WERI-Rb-1 (cell line): ENCODE measurements at regions not wholly inside any gene's neighbourhood (a gene's known extent, or its start where the extent isn't known, plus 50 kb on each side); places are given as distances from the start of the nearest gene placed in this dataset.
"Not testable (repeated sequence)": the region's sequence is repeated elsewhere in the genome, so short reads cannot be mapped to it uniquely, and the experiment has no call there.

Source experiments
- DNase-seq: peaks from one replicate; pipeline ENCODE4 v3.0.0-alpha.2; 2020
- H3K27ac ChIP-seq: fragments of 250-450 bp; sonication (Bioruptor Pico); 2 replicates; pipeline ENCODE4 v1.5.1; 2020; ENCODE audit warnings: mild to moderate bottlenecking, moderate library complexity
- H3K27me3 ChIP-seq: fragments of 250-450 bp; sonication (Bioruptor Pico); 2 replicates; pipeline ENCODE4 v1.5.1; 2021; ENCODE audit warnings: mild to moderate bottlenecking, low read depth, moderate library complexity; ENCODE audit not compliant: insufficient read depth, severe bottlenecking
- H3K36me3 ChIP-seq: fragments of 250-450 bp; sonication (Bioruptor Pico); 2 replicates; pipeline ENCODE4 v1.5.1; 2020; ENCODE audit warnings: mild to moderate bottlenecking, moderate library complexity
- H3K4me3 ChIP-seq: 2 replicates; pipeline ENCODE4 v1.5.1; 2011; ENCODE audit warnings: low read depth, mild to moderate bottlenecking, control low read depth, low read length
- H3K9me3 ChIP-seq: fragments of 250-450 bp; sonication (Bioruptor Pico); 2 replicates; pipeline ENCODE4 v1.5.1; 2021; ENCODE audit warnings: mild to moderate bottlenecking, moderate library complexity; ENCODE audit not compliant: severe bottlenecking
- CTCF ChIP-seq: IDR thresholded peaks from 2 replicates; pipeline ENCODE4 v1.5.1; 2011; ENCODE audit warnings: low read depth, mild to moderate bottlenecking, control low read depth, inconsistent platforms, low read length

- H3K9me3 ChIP-seq: peaks cover 4% of the 10 kb centered on the region
- H3K36me3 ChIP-seq: no peaks in the 10 kb centered on the region
- no peak for TF ChIP-seq CTCF
- peaks cover 4% of the 10 kb centered on the region for H3K27me3 ChIP-seq
- no peak overlapping the region for H3K4me3 ChIP-seq
- no peak overlapping the region for H3K27ac ChIP-seq
- DNase-seq: no peak
Measured at GRCh38 chr6:74504941-74505340, 700.9 kb downstream of the COL12A1 start.

GRCh38 chr6:74492587-74492986 is 713.3 kb downstream of the COL12A1 start:
- H3K36me3 ChIP-seq: no peaks in the 10 kb centered on the region
- no peaks in the 10 kb centered on the region for H3K9me3 ChIP-seq
- TF ChIP-seq CTCF: no peak
- H3K27ac ChIP-seq: no peak overlapping the region
- no peak overlapping the region for H3K4me3 ChIP-seq
- no peak for DNase-seq
- H3K27me3 ChIP-seq: peaks cover 18% of the 10 kb centered on the region

GRCh38 chr6:74491844-74492374 is 713.9 kb downstream of the COL12A1 start:
- Histone ChIP-seq H3K36me3 (no peaks in the 10 kb centered on the region), H3K9me3 (no peaks in the 10 kb centered on the region), H3K27ac (no peak overlapping the region), H3K4me3 (no peak overlapping the region), H3K27me3 (peaks cover 18% of the 10 kb centered on the region)
- DNase-seq: no peak
- TF ChIP-seq CTCF: no peak

GRCh38 chr6:74488726-74489125 is 717.1 kb downstream of the COL12A1 start:
- not testable (repeated sequence) for H3K4me3 ChIP-seq, H3K27ac ChIP-seq, DNase-seq, H3K9me3 ChIP-seq, H3K36me3 ChIP-seq
- H3K27me3 ChIP-seq: peaks cover 20% of the 10 kb centered on the region

- H3K27me3 ChIP-seq: peaks cover 35% of the 10 kb centered on the region
- TF ChIP-seq CTCF: no peak
- H3K36me3 ChIP-seq: no peaks in the 10 kb centered on the region
- no peak overlapping the region for H3K4me3 ChIP-seq
- H3K9me3 ChIP-seq: no peaks in the 10 kb centered on the region
- H3K27ac ChIP-seq: no peak overlapping the region
- DNase-seq: no peak
Measured at GRCh38 chr6:74482180-74482579, 723.7 kb downstream of the COL12A1 start.

- H3K36me3 ChIP-seq: no peaks in the 10 kb centered on the region
- no peak overlapping the region for H3K27ac ChIP-seq
- H3K9me3 ChIP-seq: no peaks in the 10 kb centered on the region
- no peak for TF ChIP-seq CTCF
- no peak for DNase-seq
- H3K4me3 ChIP-seq: no peak overlapping the region
- H3K27me3 ChIP-seq: peaks cover 39% of the 10 kb centered on the region
Measured at GRCh38 chr6:74480561-74480960, 725.3 kb downstream of the COL12A1 start.
